NB4 (cell line): ENCODE measurements at regions not wholly inside any gene's neighbourhood (a gene's known extent, or its start where the extent isn't known, plus 50 kb on each side); places are given as distances from the start of the nearest gene placed in this dataset.
"Not testable (repeated sequence)": the region's sequence is repeated elsewhere in the genome, so short reads cannot be mapped to it uniquely, and the experiment has no call there.

Source experiments
- CTCF ChIP-seq: IDR thresholded peaks from one replicate; pipeline ENCODE4 v1.5.1; 2012; ENCODE audit warnings: low read depth, low read length
- POLR2A ChIP-seq: IDR thresholded peaks from 2 replicates; pipeline ENCODE4 v1.6.1; 2011; ENCODE audit warnings: mild to moderate bottlenecking; ENCODE audit not compliant: insufficient read length; ENCODE audit errors: extremely low read depth

DNA sequence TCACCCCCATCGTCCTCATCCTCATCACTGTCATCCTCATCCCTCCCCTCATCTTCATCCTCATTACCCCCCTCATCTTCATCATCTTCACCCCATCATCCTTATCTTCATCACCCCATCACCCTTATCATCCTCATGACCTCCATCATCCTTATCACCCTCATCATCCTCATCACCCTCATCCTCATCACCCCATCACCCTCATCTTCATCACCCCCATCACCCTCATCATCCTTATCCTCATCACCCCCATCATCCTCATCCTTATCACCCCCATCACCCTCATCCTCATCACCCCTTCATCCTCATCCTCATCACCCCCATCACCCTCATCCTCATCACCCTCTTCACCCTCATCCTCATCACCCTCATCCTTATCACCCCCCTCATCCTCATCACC lies 99.9 kb downstream of the NCOR2 start:
- TF ChIP-seq POLR2A, CTCF: not testable (repeated sequence)
